BJ (cell line): ENCODE measurements at regions not wholly inside any gene's neighbourhood (a gene's known extent, or its start where the extent isn't known, plus 50 kb on each side); places are given as distances from the start of the nearest gene placed in this dataset.
A peak's percentile ranks its signal among the peaks of the same experiment; 100 is the strongest.
"Not testable (repeated sequence)": the region's sequence is repeated elsewhere in the genome, so short reads cannot be mapped to it uniquely, and the experiment has no call there.

Experiments
- CTCF ChIA-PET: fragments of 350-600 bp; formaldehyde crosslinking; extraction: SDS; loops from one replicate; lab custom pipeline; 2021; ENCODE audit warnings: antibody characterized with exemption, inconsistent platforms; lab: Yijun Ruan, JAX
- POLR2A ChIA-PET: fragments of 300-600 bp; sonication (Branson Sonifier 250); formaldehyde crosslinking; extraction: SDS; loops from one replicate; lab custom pipeline; 2021; ENCODE audit warnings: antibody characterized with exemption; lab: Charles Lee
- DNase-seq: peaks from one replicate; pipeline ENCODE4 v3.0.0-alpha.2; 2011; ENCODE audit warnings: low read depth
- H3K27me3 ChIP-seq: 2 replicates; pipeline ENCODE4 v1.6.0; 2011; ENCODE audit warnings: low read length; ENCODE audit not compliant: control insufficient read depth, insufficient read depth
- H3K36me3 ChIP-seq: 2 replicates; pipeline ENCODE4 v1.5.1; 2011; ENCODE audit warnings: low read length; ENCODE audit not compliant: control insufficient read depth, insufficient read depth
- H3K4me3 ChIP-seq: 2 replicates; pipeline ENCODE4 v1.5.1; 2011; ENCODE audit warnings: low read depth, mild to moderate bottlenecking, control low read depth, low read length
- CTCF ChIP-seq: IDR thresholded peaks from 2 replicates; pipeline ENCODE4 v1.5.1; 2011; ENCODE audit warnings: low read depth, mild to moderate bottlenecking, control low read depth, inconsistent platforms, low read length, moderate library complexity; ENCODE audit not compliant: insufficient read depth

DNA sequence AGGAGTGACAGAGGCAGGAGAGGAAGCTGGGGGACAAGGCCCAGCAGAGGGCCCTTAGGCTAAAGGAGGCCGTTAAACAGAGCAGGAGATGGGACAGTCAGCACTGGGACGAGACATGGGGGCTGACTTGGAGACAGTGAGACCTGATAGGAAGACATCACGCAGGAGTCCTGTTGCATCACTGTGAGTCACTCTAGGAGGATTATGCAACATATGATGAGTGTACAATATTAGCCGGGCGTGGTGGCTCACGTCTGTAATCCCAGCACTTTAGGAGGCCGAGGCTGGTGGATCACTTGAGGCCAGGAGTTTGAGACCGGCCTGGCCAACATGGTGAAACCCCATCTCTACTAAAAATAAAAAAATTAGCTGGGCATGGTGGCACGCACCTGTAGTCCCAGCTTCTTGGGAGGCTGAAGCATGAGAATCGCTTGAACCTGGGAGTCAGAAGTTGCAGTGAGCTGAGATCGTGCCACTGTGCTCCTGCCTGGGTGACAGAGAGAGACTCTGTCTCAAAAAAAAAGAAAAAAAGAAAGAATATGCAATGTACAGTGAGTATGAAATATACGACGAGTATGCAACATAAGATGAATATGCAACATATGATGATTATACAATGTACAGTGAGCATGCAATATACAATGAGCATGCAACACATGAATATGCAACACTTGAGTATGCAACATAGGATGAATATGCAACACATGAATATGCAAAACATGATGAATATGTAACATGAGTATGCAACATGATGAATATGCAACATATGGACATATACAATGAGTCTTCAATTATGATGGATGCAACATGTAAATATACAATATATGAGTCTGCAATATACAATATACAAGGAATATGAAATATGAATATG lies 83.3 kb upstream of the ID2 start:
- POLR2A ChIA-PET, result no interaction called here
- Histone ChIP-seq H3K36me3 (no peaks in the 10 kb centered on the region), H3K27me3 (no peaks in the 10 kb centered on the region), H3K4me3 (no peak overlapping the region)
- peak; percentile 89 for DNase-seq
- CTCF ChIA-PET, result no interaction called here
- TF ChIP-seq CTCF, result no peak

DNA sequence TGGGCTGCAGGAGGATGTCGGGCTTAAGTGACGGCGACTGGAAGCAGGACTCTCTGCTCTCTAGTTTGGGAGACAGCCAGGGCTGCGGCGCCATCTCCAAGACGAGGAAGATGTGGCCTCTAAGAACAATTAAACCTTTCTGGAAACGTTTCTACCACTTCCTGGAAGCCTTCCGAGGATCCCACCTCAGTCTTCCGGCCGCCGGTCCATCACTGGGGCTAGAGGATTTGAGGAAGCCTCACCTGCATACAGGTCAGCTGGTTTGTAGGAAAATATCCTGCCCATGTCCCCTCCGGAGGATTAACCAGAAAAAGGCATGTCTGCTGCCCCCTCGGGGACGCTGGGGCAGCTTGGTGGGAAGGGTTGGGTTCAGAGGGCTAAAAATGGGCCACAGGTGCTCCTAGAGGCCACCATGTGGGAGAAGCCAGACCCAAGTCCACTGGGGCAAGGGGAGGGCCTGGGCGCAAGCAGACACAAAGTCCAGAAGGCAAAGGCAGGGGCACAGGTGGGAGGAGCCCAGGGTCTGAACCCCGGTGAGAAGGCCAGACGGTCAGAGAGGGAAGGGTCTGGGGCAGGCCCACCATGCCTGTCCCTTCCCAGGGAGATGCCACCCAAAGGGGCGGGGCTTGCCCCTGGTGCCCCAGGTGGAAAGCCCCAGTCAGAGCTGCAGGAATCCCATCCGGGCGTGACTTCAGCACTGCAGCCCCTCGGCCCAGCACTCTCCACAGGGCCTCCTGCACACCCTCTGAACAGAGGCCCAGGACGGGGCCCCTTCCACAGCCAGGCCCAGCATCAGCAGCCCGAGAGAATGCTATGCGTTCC lies 82.2 kb upstream of the ID2 start:
- TF ChIP-seq CTCF, result no peak
- POLR2A ChIA-PET, result no interaction called here
- CTCF ChIA-PET, result no interaction called here
- Histone ChIP-seq H3K36me3 (no peaks in the 10 kb centered on the region), H3K4me3 (no peak overlapping the region), H3K27me3 (no peaks in the 10 kb centered on the region)
- no peak for DNase-seq

DNA sequence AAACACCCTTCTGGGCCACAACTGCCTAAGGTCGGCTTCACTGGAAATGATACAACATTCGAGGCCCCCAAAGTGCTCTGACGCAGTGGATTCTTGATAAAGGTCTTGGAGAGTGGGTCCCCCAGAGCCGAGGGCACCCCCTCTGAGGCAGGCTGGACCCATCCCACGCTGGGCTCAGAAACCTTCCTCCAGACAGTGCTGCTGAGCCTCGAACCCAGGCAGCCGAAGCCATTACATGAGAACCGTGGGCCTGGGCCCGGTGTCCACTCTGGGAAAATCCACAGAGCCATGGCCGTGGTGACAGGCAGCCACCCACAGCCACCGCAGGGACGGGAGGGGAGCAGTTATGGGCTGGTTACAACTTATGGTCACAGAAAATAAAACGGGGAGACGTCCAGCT lies 81.4 kb upstream of the ID2 start:
- TF ChIP-seq CTCF, result no peak
- Histone ChIP-seq H3K27me3 (no peaks in the 10 kb centered on the region), H3K4me3 (no peak overlapping the region), H3K36me3 (no peaks in the 10 kb centered on the region)
- DNase-seq, result no peak
- ChIA-PET CTCF (no interaction called here), POLR2A (no interaction called here)

- Histone ChIP-seq H3K27me3 (no peaks in the 10 kb centered on the region), H3K36me3 (no peaks in the 10 kb centered on the region), H3K4me3 (no peak overlapping the region)
- ChIA-PET CTCF (no interaction called here), POLR2A (interaction anchor here (0.6 kb wide), 1 partner anchor 58 kb away, joined by 7 read pairs; no protein-coding TSS in a partner anchor)
- no peak for TF ChIP-seq CTCF
- DNase-seq, result no peak
These were observed 79.0 kb upstream of the ID2 start for GRCh38 chr2:8602809-8603208.

DNA sequence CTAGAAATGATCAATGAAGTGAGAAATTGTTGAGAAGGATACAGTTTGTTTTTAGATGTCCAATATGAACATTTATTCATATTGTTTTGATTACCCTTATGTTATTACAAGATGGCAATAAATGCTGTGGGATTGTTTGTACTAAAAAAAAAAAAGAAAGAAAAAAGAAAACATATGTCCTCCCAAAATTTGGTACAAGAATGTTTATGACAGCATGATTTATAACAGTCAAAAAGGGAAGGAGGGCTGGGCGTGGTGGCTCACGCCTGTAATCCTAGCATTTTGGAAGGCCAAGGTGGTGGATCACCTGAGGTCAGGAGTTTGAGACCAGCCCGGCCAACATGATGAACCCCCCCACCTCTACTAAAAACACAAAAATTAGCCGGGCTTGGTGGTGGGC lies 78.5 kb upstream of the ID2 start:
- POLR2A ChIA-PET, result interaction anchor here (0.6 kb wide), 1 partner anchor 59 kb away, joined by 7 read pairs; no protein-coding TSS in a partner anchor
- H3K36me3 ChIP-seq, H3K27me3 ChIP-seq, DNase-seq, CTCF ChIA-PET, H3K4me3 ChIP-seq: not testable (repeated sequence)
